CD4-positive, alpha-beta T cell (primary cell): ENCODE measurements at regions not wholly inside any gene's neighbourhood (a gene's known extent, or its start where the extent isn't known, plus 50 kb on each side); places are given as distances from the start of the nearest gene placed in this dataset.

Source experiments
- ATAC-seq: fragments of 200-7000 bp; cut with Tn5 transposase; one replicate; pipeline ENCODE4 v1.10.0; 2022; ENCODE audit warnings: mild to moderate bottlenecking; ENCODE audit not compliant: poor library complexity
- CTCF ChIA-PET: fragments of 350-600 bp; sonication (Branson Sonifier 250); formaldehyde crosslinking; loops from one replicate; lab custom pipeline; 2021; ENCODE audit warnings: antibody characterized with exemption, inconsistent platforms; lab: Charles Lee
- POLR2A ChIA-PET: fragments of 350-600 bp; sonication (Branson Sonifier 250); formaldehyde crosslinking; loops from one replicate; lab custom pipeline; 2021; ENCODE audit warnings: antibody characterized with exemption, inconsistent platforms; lab: Charles Lee
- DNase-seq, 14 experiments: peaks; one replicate each; pipeline ENCODE4 v3.0.0-alpha.2; 2013 to 2020; ENCODE audit warnings: mixed read lengths in 2 of 14
- H3K27ac ChIP-seq, 2 donors: one replicate each; pipeline versions ENCODE4 v1.5.1 to v1.7.0; 2013; ENCODE audit warnings: low read length in 2 of 2, low read depth in 1 of 2, mild to moderate bottlenecking in 1 of 2
- H3K27me3 ChIP-seq, 2 experiments: 1 replicate in 1 of 2; 2 replicates in 1 of 2; pipeline versions ENCODE4 v1.6.1 to v1.7.0; 2013; ENCODE audit warnings: low read length in 2 of 2, control low read depth in 1 of 2, mild to moderate bottlenecking in 1 of 2, moderate library complexity in 1 of 2; ENCODE audit not compliant: insufficient read depth in 2 of 2, control insufficient read depth in 1 of 2
- H3K36me3 ChIP-seq: one replicate; pipeline ENCODE4 v1.6.1; 2013; ENCODE audit warnings: low read length, control low read depth; ENCODE audit not compliant: insufficient read depth
- H3K4me1 ChIP-seq: one replicate; pipeline ENCODE4 v1.6.1; 2013; ENCODE audit warnings: low read length, control low read depth; ENCODE audit not compliant: insufficient read depth
- H3K4me3 ChIP-seq: one replicate; pipeline ENCODE4 v1.5.1; 2013; ENCODE audit warnings: mild to moderate bottlenecking, low read length, moderate library complexity
- H3K9me3 ChIP-seq, 2 experiments: 1 replicate in 1 of 2; 2 replicates in 1 of 2; pipeline versions ENCODE4 v1.6.1 to v1.7.0; 2013; ENCODE audit warnings: low read length in 2 of 2, mild to moderate bottlenecking in 2 of 2, control low read depth in 1 of 2, moderate library complexity in 1 of 2; ENCODE audit not compliant: control insufficient read depth in 1 of 2, insufficient read depth in 1 of 2
- H3K27ac Mint-ChIP-seq: one replicate; pipeline ENCODE4 v1.8.0; 2020; ENCODE audit warnings: mixed read lengths
- H3K27me3 Mint-ChIP-seq: one replicate; pipeline ENCODE4 v1.8.0; 2021; ENCODE audit warnings: mixed read lengths
- H3K36me3 Mint-ChIP-seq: one replicate; pipeline ENCODE4 v1.8.0; 2021; ENCODE audit warnings: low read depth, mixed read lengths
- H3K4me1 Mint-ChIP-seq: one replicate; pipeline ENCODE4 v1.8.0; 2021; ENCODE audit warnings: low read depth, mixed read lengths
- H3K4me3 Mint-ChIP-seq: one replicate; pipeline ENCODE4 v1.8.0; 2020; ENCODE audit warnings: mild to moderate bottlenecking, mixed read lengths
- H3K9me3 Mint-ChIP-seq: one replicate; pipeline ENCODE4 v1.8.0; 2020; ENCODE audit warnings: mixed read lengths
- CTCF ChIP-seq: fragments of 200-600 bp; IDR thresholded peaks from one replicate; pipeline ENCODE4 v1.8.0; 2022; ENCODE audit warnings: antibody characterized with exemption, mild to moderate bottlenecking
- intact Hi-C, 2 experiments: fragments of 100-400 bp; cut with DNase I in 1 of 2; cut with micrococcal nuclease in 1 of 2; formaldehyde crosslinking; loops; one replicate each; pipeline versions ENCODE4 v1.15.1 to v1.9.0; 2023 to 2025; cut with DNase I, micrococcal nuclease

DNA sequence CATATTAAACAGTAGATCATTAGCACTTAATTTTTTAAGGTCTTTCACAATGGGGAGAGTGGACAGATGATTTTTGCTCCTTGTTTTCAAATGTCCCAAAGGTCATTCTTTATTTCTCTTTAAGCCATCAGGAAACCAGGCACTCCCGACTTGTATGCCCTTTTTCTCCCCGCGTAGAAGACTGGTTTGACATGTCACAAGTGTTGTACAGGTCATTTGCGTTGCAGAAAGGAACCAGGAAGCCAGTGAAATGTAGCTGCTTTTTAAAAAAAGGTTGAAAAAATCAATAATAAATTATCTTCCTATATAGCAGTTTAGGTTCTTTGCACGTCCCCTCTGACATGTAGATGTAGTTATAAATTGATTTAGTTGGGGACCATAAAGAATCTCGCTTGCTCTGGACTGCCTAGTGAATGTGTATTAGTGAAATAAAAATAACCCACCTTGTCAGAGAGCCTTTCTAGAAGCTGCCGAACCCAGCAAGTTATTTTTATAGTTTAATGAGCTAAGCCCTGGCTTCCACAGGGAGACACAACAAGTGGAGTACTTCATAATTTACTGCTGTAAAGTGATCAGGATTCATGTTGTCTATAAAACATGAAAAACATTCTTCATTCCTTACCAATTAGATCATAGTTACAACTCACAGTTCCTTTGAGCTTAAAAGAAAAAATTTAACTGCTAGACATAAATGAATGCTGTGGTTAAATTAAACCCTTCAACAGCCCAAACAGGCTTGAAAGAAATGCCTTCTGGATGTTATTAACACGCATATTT lies 404.6 kb downstream of the CSNK1G3 start:
- no peak for TF ChIP-seq CTCF
- ChIA-PET CTCF (no interaction called here), POLR2A (no interaction called here)
- H3K9me3 Mint-ChIP-seq = peaks cover 8% of the 10 kb centered on the region
- H3K27ac ChIP-seq = no peak overlapping the region
- intact Hi-C loops = no loop called here
- H3K27ac Mint-ChIP-seq = no peak overlapping the region
- no peaks in the 10 kb centered on the region for H3K27me3 Mint-ChIP-seq
- H3K36me3 ChIP-seq = no peaks in the 10 kb centered on the region
- no peak overlapping the region for H3K4me3 Mint-ChIP-seq
- H3K4me1 ChIP-seq = no peaks in the 10 kb centered on the region
- H3K36me3 Mint-ChIP-seq = no peaks in the 10 kb centered on the region
- DNase-seq (no peak), ATAC-seq (no peak)
- peaks cover 0 to 10% of the 10 kb centered on the region in 2 experiments for H3K9me3 ChIP-seq
- H3K27me3 ChIP-seq = no peaks in the 10 kb centered on the region
- no peak overlapping the region for H3K4me3 ChIP-seq
- no peaks in the 10 kb centered on the region for H3K4me1 Mint-ChIP-seq

DNA sequence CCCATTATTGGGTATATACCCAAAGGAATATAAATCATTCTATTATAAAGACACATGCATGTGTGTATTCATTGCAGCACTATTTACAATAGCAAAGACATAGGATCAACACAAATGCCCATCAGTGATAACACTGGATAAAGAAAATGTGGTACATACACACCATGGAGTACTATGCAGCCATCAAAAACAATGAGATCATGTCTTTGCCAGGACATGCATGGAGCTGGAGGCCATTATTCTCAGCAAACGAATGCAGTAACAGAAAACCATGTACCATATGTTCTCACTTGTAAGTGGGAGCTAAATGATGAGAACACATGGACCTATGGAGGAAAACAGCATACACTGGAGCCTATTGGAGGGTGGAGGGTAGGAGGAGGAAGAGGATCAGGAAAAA lies 402.4 kb downstream of the CSNK1G3 start:
- H3K4me3 ChIP-seq = no peak overlapping the region
- ChIA-PET POLR2A (no interaction called here), CTCF (no interaction called here)
- Mint-ChIP-seq H3K9me3 (peaks cover 7% of the 10 kb centered on the region), H3K36me3 (no peaks in the 10 kb centered on the region), H3K4me3 (no peak overlapping the region), H3K4me1 (no peaks in the 10 kb centered on the region), H3K27ac (no peak overlapping the region), H3K27me3 (no peaks in the 10 kb centered on the region)
- no peak for DNase-seq
- no peak for ATAC-seq
- H3K27ac ChIP-seq = no peak overlapping the region
- H3K9me3 ChIP-seq = no peaks in the 10 kb centered on the region
- no peaks in the 10 kb centered on the region for H3K36me3 ChIP-seq
- H3K4me1 ChIP-seq = no peaks in the 10 kb centered on the region
- no peaks in the 10 kb centered on the region for H3K27me3 ChIP-seq
- TF ChIP-seq CTCF = no peak
- intact Hi-C loops = no loop called here

DNA sequence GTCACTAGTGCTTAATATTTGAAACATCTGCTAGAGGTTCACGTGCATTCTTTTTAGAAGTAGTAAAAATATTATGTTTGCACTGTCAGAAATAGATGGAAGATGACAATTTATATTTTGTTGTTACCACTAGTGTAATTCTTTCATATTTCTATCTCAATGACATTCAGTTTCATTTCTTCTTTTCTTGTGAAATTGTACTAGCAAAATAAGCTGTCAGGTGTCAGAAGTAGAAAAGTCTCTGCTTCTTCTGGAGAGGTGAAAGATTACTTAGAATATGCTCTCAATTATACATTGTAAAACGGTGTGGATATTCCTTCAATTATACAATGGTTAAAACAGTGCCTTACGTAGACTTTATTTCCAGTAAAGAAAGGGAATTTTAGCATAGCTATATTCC lies 395.4 kb downstream of the CSNK1G3 start:
- CTCF ChIA-PET = no interaction called here
- H3K27me3 ChIP-seq = no peaks in the 10 kb centered on the region
- intact Hi-C loops = no loop called here
- no peaks in the 10 kb centered on the region for H3K27me3 Mint-ChIP-seq
- DNase-seq (no peak), ATAC-seq (no peak)
- H3K9me3 ChIP-seq = no peaks in the 10 kb centered on the region
- no peaks in the 10 kb centered on the region for H3K4me1 ChIP-seq
- no peaks in the 10 kb centered on the region for H3K36me3 Mint-ChIP-seq
- no peak overlapping the region for H3K27ac Mint-ChIP-seq
- no peak overlapping the region for H3K27ac ChIP-seq
- H3K36me3 ChIP-seq = no peaks in the 10 kb centered on the region
- no peak overlapping the region for H3K4me3 ChIP-seq
- POLR2A ChIA-PET = no interaction called here
- TF ChIP-seq CTCF = no peak
- H3K4me3 Mint-ChIP-seq = no peak overlapping the region
- H3K4me1 Mint-ChIP-seq = no peaks in the 10 kb centered on the region
- no peaks in the 10 kb centered on the region for H3K9me3 Mint-ChIP-seq
